ENCODE measurements at regions not wholly inside any gene's neighbourhood (a gene's known extent, or its start where the extent isn't known, plus 50 kb on each side); places are given as distances from the start of the nearest gene placed in this dataset.

DNA sequence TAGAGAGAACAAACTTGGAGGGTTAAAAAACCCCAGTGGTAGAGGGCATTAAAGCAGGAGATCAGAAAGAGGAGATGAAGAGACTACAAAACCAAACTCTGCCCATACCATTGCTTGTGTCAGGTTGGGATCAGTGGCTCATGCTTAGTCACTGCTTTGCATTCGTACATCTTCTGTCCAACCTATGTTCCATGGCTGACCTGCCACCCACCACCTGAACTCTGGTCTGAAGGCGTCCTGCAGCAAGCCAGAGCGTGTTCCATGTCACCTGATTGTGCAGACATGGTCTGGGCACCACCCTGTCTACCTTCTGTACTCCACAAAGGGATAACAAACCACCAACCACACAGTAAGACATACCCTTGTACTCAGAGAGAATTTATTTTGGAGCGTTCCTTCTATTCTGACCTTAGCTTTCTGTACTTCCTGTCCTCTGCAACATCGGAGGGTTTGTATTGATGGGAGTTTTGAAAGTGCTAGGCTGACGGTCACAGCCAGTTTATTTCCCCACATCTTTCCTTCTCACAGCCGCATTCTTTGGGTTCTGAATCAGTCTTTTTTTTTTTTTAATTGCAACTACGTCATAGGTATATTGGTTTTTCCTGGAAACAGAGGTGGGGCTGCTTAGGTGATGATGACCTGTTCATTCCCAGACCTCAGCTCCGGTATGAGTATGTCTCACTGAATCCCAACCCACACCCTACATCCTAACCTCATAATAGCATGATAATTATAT is 88.3 kb downstream of the SOWAHC start:
- no peak for ATAC-seq
- Histone ChIP-seq H3K4me3 (no peak overlapping the region), H3K4me1 (no peaks in the 10 kb centered on the region), H3K9me3 (no peaks in the 10 kb centered on the region), H3K27ac (no peak overlapping the region), H3K27me3 (ENCODE audit: insufficient read depth in 3 of 3, low read length in 2 of 3) (no peaks in the 10 kb centered on the region), H3K36me3 (ENCODE audit: insufficient read depth in 1 of 2, low read depth in 1 of 2) (no peaks in the 10 kb centered on the region)
- WGBS, 3 donors = 86 to 88% (median 87%) methylated on average over 9 of the region's 9 CpGs
- intact Hi-C loops (cut with DNase I) = no loop called here
- TF ChIP-seq, protein P1, sequence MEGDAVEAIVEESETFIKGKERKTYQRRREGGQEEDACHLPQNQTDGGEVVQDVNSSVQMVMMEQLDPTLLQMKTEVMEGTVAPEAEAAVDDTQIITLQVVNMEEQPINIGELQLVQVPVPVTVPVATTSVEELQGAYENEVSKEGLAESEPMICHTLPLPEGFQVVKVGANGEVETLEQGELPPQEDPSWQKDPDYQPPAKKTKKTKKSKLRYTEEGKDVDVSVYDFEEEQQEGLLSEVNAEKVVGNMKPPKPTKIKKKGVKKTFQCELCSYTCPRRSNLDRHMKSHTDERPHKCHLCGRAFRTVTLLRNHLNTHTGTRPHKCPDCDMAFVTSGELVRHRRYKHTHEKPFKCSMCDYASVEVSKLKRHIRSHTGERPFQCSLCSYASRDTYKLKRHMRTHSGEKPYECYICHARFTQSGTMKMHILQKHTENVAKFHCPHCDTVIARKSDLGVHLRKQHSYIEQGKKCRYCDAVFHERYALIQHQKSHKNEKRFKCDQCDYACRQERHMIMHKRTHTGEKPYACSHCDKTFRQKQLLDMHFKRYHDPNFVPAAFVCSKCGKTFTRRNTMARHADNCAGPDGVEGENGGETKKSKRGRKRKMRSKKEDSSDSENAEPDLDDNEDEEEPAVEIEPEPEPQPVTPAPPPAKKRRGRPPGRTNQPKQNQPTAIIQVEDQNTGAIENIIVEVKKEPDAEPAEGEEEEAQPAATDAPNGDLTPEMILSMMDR (IDR thresholded peaks at IDR 0.05) = no peak
- no peak for DNase-seq

DNA sequence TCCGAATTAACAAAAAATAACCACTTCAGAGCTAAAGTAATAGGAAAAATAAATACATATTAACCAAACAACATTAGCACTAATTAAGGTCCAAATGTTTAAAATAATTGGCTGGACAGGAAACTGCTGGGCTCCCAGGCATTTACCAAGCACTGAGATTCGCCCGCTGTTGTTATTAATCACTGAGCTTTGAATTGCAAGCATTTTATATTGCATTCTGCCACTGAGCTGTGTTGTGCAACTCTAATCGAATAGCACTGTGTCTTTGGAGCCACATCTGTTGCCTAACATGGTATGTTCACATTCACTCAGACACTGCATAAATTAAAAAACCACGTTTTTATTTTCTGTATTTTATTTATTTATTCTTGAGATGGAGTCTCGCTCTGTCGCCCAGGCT is 88.9 kb downstream of the SOWAHC start:
- Histone ChIP-seq H3K4me1 (no peaks in the 10 kb centered on the region), H3K27ac (no peak overlapping the region), H3K4me3 (no peak overlapping the region), H3K9me3 (no peaks in the 10 kb centered on the region), H3K36me3 (ENCODE audit: insufficient read depth in 1 of 2, low read depth in 1 of 2) (no peaks in the 10 kb centered on the region), H3K27me3 (ENCODE audit: insufficient read depth in 3 of 3, low read length in 2 of 3) (no peaks in the 10 kb centered on the region)
- intact Hi-C loops (cut with DNase I) = no loop called here
- DNase-seq (no peak), ATAC-seq (no peak)
- TF ChIP-seq, protein P1 (IDR thresholded peaks at IDR 0.05) = no peak
- 82 to 86% (median 85%) methylated on average over 7 of the region's 7 CpGs for WGBS, 3 donors

DNA sequence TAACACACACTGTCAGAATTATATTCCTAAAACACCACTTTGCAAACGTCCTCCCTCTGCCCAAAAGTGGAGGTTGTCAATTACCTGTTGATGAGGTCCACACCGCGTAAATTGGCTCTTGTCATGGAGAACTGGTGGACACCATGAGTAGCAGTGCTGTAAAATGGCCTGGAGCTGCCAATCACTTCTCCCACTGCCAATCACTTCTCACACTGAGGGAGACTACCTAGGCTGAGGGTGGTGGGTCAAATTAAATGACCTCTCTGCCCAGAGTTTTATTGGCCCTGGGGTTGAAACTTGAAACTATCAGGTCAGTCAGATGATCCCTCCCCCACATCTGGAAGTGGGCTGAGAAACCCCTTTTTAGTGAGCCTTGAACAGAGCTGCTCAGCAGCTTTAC is 89.6 kb downstream of the SOWAHC start:
- no peaks in the 10 kb centered on the region for H3K9me3 ChIP-seq
- no peak for DNase-seq
- intact Hi-C loops (cut with DNase I) = no loop called here
- no peak for ATAC-seq
- TF ChIP-seq, protein P1 (IDR thresholded peaks at IDR 0.05) = no peak
- WGBS, 3 donors = 74 to 91% (median 81%) methylated on average over 3 of the region's 3 CpGs
- no peaks in the 10 kb centered on the region for H3K4me1 ChIP-seq
- no peak overlapping the region for H3K4me3 ChIP-seq
- no peak overlapping the region for H3K27ac ChIP-seq
- no peaks in the 10 kb centered on the region for H3K27me3 ChIP-seq (ENCODE audit: insufficient read depth in 3 of 3, low read length in 2 of 3)
- no peaks in the 10 kb centered on the region for H3K36me3 ChIP-seq (ENCODE audit: insufficient read depth in 1 of 2, low read depth in 1 of 2)

DNA sequence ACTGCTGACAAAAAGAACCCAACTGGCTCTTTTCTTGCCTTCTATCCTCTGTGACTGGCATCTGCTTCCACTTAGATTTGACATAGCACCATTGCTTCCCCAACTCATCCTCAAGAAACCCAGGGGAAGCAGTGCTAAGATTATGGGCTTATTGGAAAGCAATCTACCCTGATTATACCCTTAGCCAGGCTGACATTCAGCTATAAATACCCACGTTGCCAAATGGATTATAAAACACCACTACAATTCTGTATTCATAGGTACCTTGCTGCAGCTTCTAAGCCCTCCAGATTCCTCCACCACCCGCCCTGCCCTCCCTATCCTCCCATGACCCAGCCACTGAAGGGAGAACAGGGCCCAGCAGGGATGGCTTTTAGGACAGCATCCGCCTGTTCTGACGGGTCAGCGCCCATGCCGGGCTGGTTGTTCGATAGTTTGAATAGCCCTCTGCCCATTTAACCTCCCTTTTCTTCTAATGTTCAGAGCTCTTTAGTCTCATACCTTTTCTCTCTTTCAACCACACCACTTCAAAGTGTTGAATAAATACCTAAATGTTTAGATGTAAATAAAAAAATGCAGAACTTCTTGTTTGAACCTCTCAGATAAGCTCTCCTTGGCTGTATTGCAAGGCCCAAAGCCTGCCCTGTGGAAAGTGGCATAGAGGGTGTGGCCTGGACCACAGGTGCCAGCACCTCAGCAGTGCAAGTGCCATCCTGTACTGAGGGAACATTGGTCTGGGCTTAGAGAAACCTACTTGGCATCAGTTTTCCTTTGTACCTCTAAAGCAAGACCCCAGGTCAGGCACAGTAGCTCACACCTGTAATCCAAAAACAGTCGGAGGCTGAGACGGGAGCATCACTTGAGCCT is 86.6 kb upstream of the RGPD5 start:
- Histone ChIP-seq H3K4me3 (no peak overlapping the region), H3K36me3 (ENCODE audit: insufficient read depth in 1 of 2, low read depth in 1 of 2) (no peaks in the 10 kb centered on the region), H3K27ac (no peak overlapping the region), H3K27me3 (ENCODE audit: insufficient read depth in 3 of 3, low read length in 2 of 3) (no peaks in the 10 kb centered on the region), H3K9me3 (no peaks in the 10 kb centered on the region), H3K4me1 (no peaks in the 10 kb centered on the region)
- no peak for DNase-seq
- 87 to 89% (median 89%) methylated on average over 9 of the region's 9 CpGs for WGBS, 3 donors
- ATAC-seq = no peak
- TF ChIP-seq, protein P1 (IDR thresholded peaks at IDR 0.05) = no peak
- intact Hi-C loops (cut with DNase I) = no loop called here

Measured in psoas muscle (tissue), 7 donors.